HCT116 (cell line): ENCODE measurements at regions not wholly inside any gene's neighbourhood (a gene's known extent, or its start where the extent isn't known, plus 50 kb on each side); places are given as distances from the start of the nearest gene placed in this dataset.

Experiments used
- ATAC-seq: fragments of 200-7000 bp; cut with Tn5 transposase; 2 replicates; pipeline ENCODE4 v1.9.1; 2020; ENCODE audit warnings: mild to moderate bottlenecking, moderate library complexity
- BruUV-seq: library from RNA; stranded (reverse); fragments of 400-500 nt; replicated peaks from 2 replicates; lab custom pipeline; 2021; lab: Mats Ljungman, UMichigan
- CTCF ChIA-PET: fragments of 300-600 bp; sonication (Branson Sonifier 250); formaldehyde crosslinking; loops from one replicate; lab custom pipeline; 2021; ENCODE audit warnings: antibody characterized with exemption; lab: Charles Lee
- POLR2A ChIA-PET: fragments of 300-600, 350-600 bp; sonication (Branson Sonifier 250); formaldehyde crosslinking; loops from one replicate; lab custom pipeline; 2021; ENCODE audit warnings: antibody characterized with exemption; lab: Charles Lee
- RAD21 ChIA-PET, 2 experiments: fragments of 300-600 bp; sonication (Branson Sonifier 250); formaldehyde crosslinking; loops; one replicate each; lab custom pipeline; 2023; ENCODE audit warnings: low total read pairs in 2 of 2; ENCODE audit not compliant: uncharacterized antibody in 2 of 2, unreplicated experiment in 2 of 2, low non-redundant PET in 1 of 2; lab: Charles Lee
- DNase-seq: peaks from one replicate; pipeline ENCODE4 v3.0.0-alpha.2; 2010; ENCODE audit warnings: low read depth, low spot score
- H2AFZ ChIP-seq: fragments of 200-600 bp; shearing (Covaris generic), sonication (generic); 2 replicates; pipeline ENCODE4 v1.6.1; 2017; ENCODE audit warnings: low read depth, mixed run types, mixed read lengths, antibody characterized with exemption, low read length; ENCODE audit not compliant: poor library complexity, severe bottlenecking
- H3K27ac ChIP-seq: 2 replicates; pipeline ENCODE4 v1.5.1; 2012; ENCODE audit warnings: low read depth, low read length
- H3K27me3 ChIP-seq: fragments of 200-600 bp; sonication (generic); 2 replicates; pipeline ENCODE4 v1.6.1; 2016; ENCODE audit warnings: mixed run types, low read length, mixed read lengths; ENCODE audit not compliant: insufficient read depth
- H3K36me3 ChIP-seq, 2 experiments: fragments of 200-500 bp in 1 of 2; fragments of 200-600 bp in 1 of 2; sonication (Bioruptor generic) in 1 of 2; sonication (generic) in 1 of 2; 2 replicates each; pipeline versions ENCODE4 v1.5.1 to v1.6.1; 2014 to 2016; ENCODE audit warnings: low read length in 2 of 2, inconsistent platforms in 1 of 2, mixed read lengths in 1 of 2, mixed run types in 1 of 2; ENCODE audit not compliant: insufficient read depth in 2 of 2, control insufficient read depth in 1 of 2
- H3K4me1 ChIP-seq, 2 experiments: fragments of 200-600 bp in 1 of 2; sonication (generic) in 1 of 2; 2 replicates each; pipeline versions ENCODE4 v1.5.1 to v1.6.1; 2012 to 2017; ENCODE audit warnings: low read length in 2 of 2, inconsistent platforms in 1 of 2, mild to moderate bottlenecking in 1 of 2, mixed read lengths in 1 of 2, mixed run types in 1 of 2, moderate library complexity in 1 of 2; ENCODE audit not compliant: insufficient read depth in 2 of 2, control insufficient read depth in 1 of 2
- H3K4me2 ChIP-seq: fragments of 200-600 bp; sonication (generic); 2 replicates; pipeline ENCODE4 v1.6.1; 2017; ENCODE audit warnings: mixed run types, low read length, mixed read lengths
- H3K4me3 ChIP-seq, 2 experiments: fragments of 200-600 bp in 1 of 2; sonication (generic) in 1 of 2; replicated peaks in 1 of 2; 2 replicates each; pipeline ENCODE4 v1.5.1; 2011 to 2016; ENCODE audit warnings: low read length in 2 of 2, control low read depth in 1 of 2, low read depth in 1 of 2, mild to moderate bottlenecking in 1 of 2, mixed read lengths in 1 of 2, mixed run types in 1 of 2
- H3K79me2 ChIP-seq: fragments of 200-600 bp; sonication (generic); 2 replicates; pipeline ENCODE4 v1.6.1; 2017; ENCODE audit warnings: mild to moderate bottlenecking, mixed run types, low read length, moderate library complexity, mixed read lengths; ENCODE audit not compliant: insufficient read depth
- H3K9ac ChIP-seq: fragments of 200-600 bp; sonication (generic); 2 replicates; pipeline ENCODE4 v1.6.1; 2016; ENCODE audit warnings: low read length, mixed read lengths
- H3K9me2 ChIP-seq: fragments of 200-600 bp; sonication (generic), shearing (Covaris generic); 2 replicates; pipeline ENCODE4 v1.6.1; 2017; ENCODE audit warnings: mixed run types, mild to moderate bottlenecking, moderate library complexity; ENCODE audit not compliant: insufficient read depth
- H3K9me3 ChIP-seq, 2 experiments: fragments of 200-500 bp in 1 of 2; fragments of 200-600 bp in 1 of 2; sonication (Bioruptor generic) in 1 of 2; sonication (generic) in 1 of 2; 2 replicates each; pipeline ENCODE4 v1.6.1; 2014 to 2017; ENCODE audit warnings: low read length in 2 of 2, mixed read lengths in 2 of 2, inconsistent platforms in 1 of 2, low read depth in 1 of 2, mild to moderate bottlenecking in 1 of 2, mixed run types in 1 of 2, moderate library complexity in 1 of 2; ENCODE audit not compliant: control insufficient read depth in 1 of 2, insufficient read depth in 1 of 2
- H4K20me1 ChIP-seq: fragments of 200-600 bp; sonication (generic), shearing (Covaris generic); 2 replicates; pipeline ENCODE4 v1.6.1; 2017; ENCODE audit warnings: mixed run types, mild to moderate bottlenecking, moderate library complexity; ENCODE audit not compliant: insufficient read depth
- ATF3 ChIP-seq: IDR thresholded peaks from 2 replicates; pipeline ENCODE4 v1.6.1; 2012
- CEBPB ChIP-seq: IDR thresholded peaks from 2 replicates; pipeline ENCODE4 v1.6.1; 2012; ENCODE audit warnings: low read depth
- CTCF ChIP-seq, 3 experiments: fragments of 200-600 bp in 1 of 3; sonication (generic) in 1 of 3; IDR thresholded peaks in 2 of 3; conservative IDR thresholded peaks in 1 of 3; 2 replicates each; pipeline ENCODE4 v1.5.1; 2012 to 2017; ENCODE audit warnings: low read depth in 2 of 3, low read length in 2 of 3, antibody characterized with exemption in 1 of 3, borderline replicate concordance in 1 of 3, control low read depth in 1 of 3, mild to moderate bottlenecking in 1 of 3, mixed read lengths in 1 of 3, mixed run types in 1 of 3, moderate library complexity in 1 of 3; ENCODE audit not compliant: insufficient read depth in 1 of 3
- EGR1 ChIP-seq: IDR thresholded peaks from 2 replicates; pipeline ENCODE4 v1.6.1; 2012; ENCODE audit warnings: low read depth
- JUND ChIP-seq: IDR thresholded peaks from 2 replicates; pipeline ENCODE4 v1.6.1; 2012
- RAD21 ChIP-seq: IDR thresholded peaks from 2 replicates; pipeline ENCODE4 v1.6.1; 2012; ENCODE audit warnings: low read depth, mild to moderate bottlenecking
- REST ChIP-seq: IDR thresholded peaks from 2 replicates; pipeline ENCODE4 v1.6.1; 2012; ENCODE audit warnings: low read depth
- SIN3A ChIP-seq: IDR thresholded peaks from 2 replicates; pipeline ENCODE4 v1.6.1; 2012; ENCODE audit warnings: low read depth
- ZBTB33 ChIP-seq: IDR thresholded peaks from 2 replicates; pipeline ENCODE4 v1.6.1; 2011; ENCODE audit warnings: mild to moderate bottlenecking, low read length, moderate library complexity; ENCODE audit not compliant: insufficient replicate concordance; ENCODE audit errors: extremely low read depth
- intact Hi-C: fragments of 100-400 bp; cut with micrococcal nuclease; formaldehyde crosslinking; loops from 2 replicates; pipeline ENCODE4 v1.10.0; 2022

- Histone ChIP-seq H3K9ac (no peak overlapping the region), H3K4me2 (no peak overlapping the region), H3K9me3 (no peaks in the 10 kb centered on the region), H3K4me3 (no peak overlapping the region), H3K36me3 (no peaks in the 10 kb centered on the region), H3K27ac (no peak overlapping the region), H3K4me1 (no peaks in the 10 kb centered on the region), H2AFZ (no peak overlapping the region), H4K20me1 (no peaks in the 10 kb centered on the region), H3K27me3 (no peaks in the 10 kb centered on the region), H3K79me2 (no peaks in the 10 kb centered on the region), H3K9me2 (no peaks in the 10 kb centered on the region)
- BruUV-seq = no TSS peak
- TF ChIP-seq REST (no peak), CEBPB (no peak), RAD21 (no peak), ATF3 (no peak), CTCF (IDR thresholded peaks at IDR 0.05 in 2 of 3, conservative IDR thresholded peaks at IDR 0.05 in 1 of 3; ENCODE audit: borderline replicate concordance in 1 of 3, insufficient read depth in 1 of 3, low read depth in 2 of 3, low read length in 2 of 3) (no peak), EGR1 (no peak), SIN3A (no peak), ZBTB33 (no peak), JUND (no peak)
- ATAC-seq (no peak), DNase-seq (no peak)
- intact Hi-C loops = no loop called here
- ChIA-PET RAD21 (no interaction called here), POLR2A (no interaction called here), CTCF (no interaction called here)
These were observed 235.3 kb upstream of the KCNK2 start for GRCh38 chr1:214847071-214847810.
